ENCODE measurements at regions not wholly inside any gene's neighbourhood (a gene's known extent, or its start where the extent isn't known, plus 50 kb on each side); places are given as distances from the start of the nearest gene placed in this dataset.

- ATAC-seq = no peak
- Mint-ChIP-seq H3K27ac (no peak overlapping the region), H3K4me3 (no peak overlapping the region), H3K4me1 (no peaks in the 10 kb centered on the region), H3K9me3 (peaks cover 0 to 8% (median 0%) of the 10 kb centered on the region in 11 donors), H3K27me3 (no peaks in the 10 kb centered on the region), H3K36me3 (no peaks in the 10 kb centered on the region)
- Histone ChIP-seq H3K36me3 (ENCODE audit: control insufficient read depth in 2 of 3, insufficient read depth in 3 of 3, low read length in 3 of 3) (no peaks in the 10 kb centered on the region), H3K9me3 (ENCODE audit: control insufficient read depth in 2 of 3, low read length in 3 of 3) (no peaks in the 10 kb centered on the region), H3K27me3 (ENCODE audit: control insufficient read depth in 2 of 2, insufficient read depth in 2 of 2, low read length in 2 of 2) (no peaks in the 10 kb centered on the region), H3K4me3 (ENCODE audit: low read length) (no peak overlapping the region), H3K4me1 (ENCODE audit: control insufficient read depth in 2 of 2, insufficient read depth in 2 of 2, low read length in 2 of 2) (no peaks in the 10 kb centered on the region), H3K27ac (ENCODE audit: low read depth, low read length) (no peak overlapping the region)
- DNase-seq = no peak
- intact Hi-C loops (cut with micrococcal nuclease) = no loop called here
- POLR2A ChIA-PET = no interaction called here
- CTCF ChIA-PET = no interaction called here
Measured at GRCh38 chr2:59032499-59032898, 791.4 kb upstream of the FANCL start.

GRCh38 chr2:59029058-59029457 lies 787.9 kb upstream of the FANCL start:
- Histone ChIP-seq H3K4me1 (ENCODE audit: control insufficient read depth in 2 of 2, insufficient read depth in 2 of 2, low read length in 2 of 2) (no peaks in the 10 kb centered on the region), H3K9me3 (ENCODE audit: control insufficient read depth in 2 of 3, low read length in 3 of 3) (no peaks in the 10 kb centered on the region), H3K4me3 (ENCODE audit: low read length) (no peak overlapping the region), H3K36me3 (ENCODE audit: control insufficient read depth in 2 of 3, insufficient read depth in 3 of 3, low read length in 3 of 3) (no peaks in the 10 kb centered on the region), H3K27ac (ENCODE audit: low read depth, low read length) (no peak overlapping the region), H3K27me3 (ENCODE audit: control insufficient read depth in 2 of 2, insufficient read depth in 2 of 2, low read length in 2 of 2) (no peaks in the 10 kb centered on the region)
- intact Hi-C loops (cut with micrococcal nuclease) = loop anchor here in 1 of 2 donors (10.0 kb wide), 1 partner anchor 1526 kb away; the partner anchor contains the start of gene BCL11A
- H3K27me3 Mint-ChIP-seq = peaks cover 0 to 5% (median 0%) of the 10 kb centered on the region in 5 donors
- no peaks in the 10 kb centered on the region for H3K4me1 Mint-ChIP-seq
- ATAC-seq (no peak), DNase-seq (no peak)
- no peaks in the 10 kb centered on the region for H3K9me3 Mint-ChIP-seq
- CTCF ChIA-PET = no interaction called here
- no peak overlapping the region for H3K4me3 Mint-ChIP-seq
- H3K36me3 Mint-ChIP-seq = no peaks in the 10 kb centered on the region
- H3K27ac Mint-ChIP-seq = no peak overlapping the region
- POLR2A ChIA-PET = interaction anchor here (0.7 kb wide), 1 partner anchor 93 kb away, joined by 3 read pairs; no protein-coding TSS in a partner anchor

GRCh38 chr2:59027320-59027719 lies 786.2 kb upstream of the FANCL start:
- H3K27ac ChIP-seq (ENCODE audit: low read depth, low read length) = no peak overlapping the region
- ChIA-PET CTCF (no interaction called here), POLR2A (no interaction called here)
- no peak for DNase-seq
- Mint-ChIP-seq H3K27ac (no peak overlapping the region), H3K4me1 (no peaks in the 10 kb centered on the region), H3K9me3 (no peaks in the 10 kb centered on the region), H3K36me3 (no peaks in the 10 kb centered on the region), H3K27me3 (peaks cover 0 to 9% (median 0%) of the 10 kb centered on the region in 5 donors), H3K4me3 (no peak overlapping the region)
- H3K27me3 ChIP-seq (ENCODE audit: control insufficient read depth in 2 of 2, insufficient read depth in 2 of 2, low read length in 2 of 2) = no peaks in the 10 kb centered on the region
- intact Hi-C loops (cut with micrococcal nuclease) = loop anchor here in 1 of 2 donors (10.0 kb wide), 1 partner anchor 1527 kb away; the partner anchor contains the start of gene BCL11A
- no peak for ATAC-seq
- H3K36me3 ChIP-seq (ENCODE audit: control insufficient read depth in 2 of 3, insufficient read depth in 3 of 3, low read length in 3 of 3) = no peaks in the 10 kb centered on the region
- H3K4me1 ChIP-seq (ENCODE audit: control insufficient read depth in 2 of 2, insufficient read depth in 2 of 2, low read length in 2 of 2) = no peaks in the 10 kb centered on the region
- H3K9me3 ChIP-seq (ENCODE audit: control insufficient read depth in 2 of 3, low read length in 3 of 3) = no peaks in the 10 kb centered on the region
- H3K4me3 ChIP-seq (ENCODE audit: low read length) = no peak overlapping the region

GRCh38 chr2:59025157-59025757 lies 784.1 kb upstream of the FANCL start:
- H3K4me3 ChIP-seq (ENCODE audit: low read length) = no peak overlapping the region
- H3K4me1 Mint-ChIP-seq = peaks cover 0 to 3% (median 0%) of the 10 kb centered on the region in 7 donors
- H3K4me1 ChIP-seq (ENCODE audit: control insufficient read depth in 2 of 2, insufficient read depth in 2 of 2, low read length in 2 of 2) = no peaks in the 10 kb centered on the region
- no peak overlapping the region for H3K4me3 Mint-ChIP-seq
- peak; percentile 63 for ATAC-seq
- no peaks in the 10 kb centered on the region for H3K36me3 Mint-ChIP-seq
- intact Hi-C loops (cut with micrococcal nuclease) = loop anchor here in 1 of 2 donors (2.0 to 10.0 kb wide), 2 partner anchors 1128 to 1530 kb away; partner anchors contain the start of gene BCL11A
- peaks cover 0 to 2% (median 0%) of the 10 kb centered on the region in 11 donors for H3K9me3 Mint-ChIP-seq
- H3K36me3 ChIP-seq (ENCODE audit: control insufficient read depth in 2 of 3, insufficient read depth in 3 of 3, low read length in 3 of 3) = no peaks in the 10 kb centered on the region
- CTCF ChIA-PET = no interaction called here
- POLR2A ChIA-PET = no interaction called here
- peak in 2 of 9 donors; percentile 6 to 14 for DNase-seq
- no peaks in the 10 kb centered on the region for H3K9me3 ChIP-seq (ENCODE audit: control insufficient read depth in 2 of 3, low read length in 3 of 3)
- H3K27me3 Mint-ChIP-seq = peaks cover 0 to 9% (median 0%) of the 10 kb centered on the region in 5 donors
- no peak overlapping the region for H3K27ac ChIP-seq (ENCODE audit: low read depth, low read length)
- no peaks in the 10 kb centered on the region for H3K27me3 ChIP-seq (ENCODE audit: control insufficient read depth in 2 of 2, insufficient read depth in 2 of 2, low read length in 2 of 2)
- no peak overlapping the region for H3K27ac Mint-ChIP-seq

- Histone ChIP-seq H3K4me3 (ENCODE audit: low read length) (no peak overlapping the region), H3K36me3 (ENCODE audit: control insufficient read depth in 2 of 3, insufficient read depth in 3 of 3, low read length in 3 of 3) (no peaks in the 10 kb centered on the region), H3K27me3 (ENCODE audit: control insufficient read depth in 2 of 2, insufficient read depth in 2 of 2, low read length in 2 of 2) (no peaks in the 10 kb centered on the region), H3K27ac (ENCODE audit: low read depth, low read length) (no peak overlapping the region), H3K4me1 (ENCODE audit: control insufficient read depth in 2 of 2, insufficient read depth in 2 of 2, low read length in 2 of 2) (no peaks in the 10 kb centered on the region), H3K9me3 (ENCODE audit: control insufficient read depth in 2 of 3, low read length in 3 of 3) (no peaks in the 10 kb centered on the region)
- Mint-ChIP-seq H3K27me3 (peaks cover 0 to 4% (median 0%) of the 10 kb centered on the region in 5 donors), H3K4me3 (no peak overlapping the region), H3K4me1 (peaks cover 0 to 3% (median 0%) of the 10 kb centered on the region in 7 donors), H3K27ac (no peak overlapping the region), H3K36me3 (no peaks in the 10 kb centered on the region), H3K9me3 (peaks cover 0 to 3% (median 0%) of the 10 kb centered on the region in 11 donors)
- intact Hi-C loops (cut with micrococcal nuclease) = loop anchor here (5.0 to 10.0 kb wide), 2 partner anchors 1531 to 1533 kb away; partner anchors contain the start of gene BCL11A (in 2 of the 2)
- ATAC-seq = no peak
- CTCF ChIA-PET = no interaction called here
- POLR2A ChIA-PET = no interaction called here
- no peak for DNase-seq
Measured at GRCh38 chr2:59021786-59022185, 780.7 kb upstream of the FANCL start.

GRCh38 chr2:59019566-59020159 lies 778.5 kb upstream of the FANCL start:
- H3K27me3 ChIP-seq (ENCODE audit: control insufficient read depth in 2 of 2, insufficient read depth in 2 of 2, low read length in 2 of 2) = no peaks in the 10 kb centered on the region
- no peak overlapping the region for H3K27ac ChIP-seq (ENCODE audit: low read depth, low read length)
- H3K36me3 ChIP-seq (ENCODE audit: control insufficient read depth in 2 of 3, insufficient read depth in 3 of 3, low read length in 3 of 3) = no peaks in the 10 kb centered on the region
- ChIA-PET POLR2A (no interaction called here), CTCF (no interaction called here)
- Mint-ChIP-seq H3K27ac (no peak overlapping the region), H3K9me3 (peaks cover 0 to 3% (median 0%) of the 10 kb centered on the region in 11 donors), H3K27me3 (peaks cover 0 to 4% (median 0%) of the 10 kb centered on the region in 5 donors), H3K4me1 (peaks cover 0 to 3% (median 0%) of the 10 kb centered on the region in 7 donors), H3K4me3 (no peak overlapping the region), H3K36me3 (no peaks in the 10 kb centered on the region)
- intact Hi-C loops (cut with micrococcal nuclease) = loop anchor here (5.0 to 10.0 kb wide), 2 partner anchors 1533 to 1535 kb away; partner anchors contain the start of gene BCL11A (in 2 of the 2)
- ATAC-seq = no peak
- H3K4me1 ChIP-seq (ENCODE audit: control insufficient read depth in 2 of 2, insufficient read depth in 2 of 2, low read length in 2 of 2) = no peaks in the 10 kb centered on the region
- H3K4me3 ChIP-seq (ENCODE audit: low read length) = no peak overlapping the region
- DNase-seq = no peak
- H3K9me3 ChIP-seq (ENCODE audit: control insufficient read depth in 2 of 3, low read length in 3 of 3) = no peaks in the 10 kb centered on the region

Measured in naive thymus-derived CD4-positive, alpha-beta T cell (primary cell).